A673 (cell line): ENCODE measurements at regions not wholly inside any gene's neighbourhood (a gene's known extent, or its start where the extent isn't known, plus 50 kb on each side); places are given as distances from the start of the nearest gene placed in this dataset.

Experiments used
- BruUV-seq: library from RNA; stranded (reverse); fragments of 400-500 nt; replicated peaks from 2 replicates; lab custom pipeline; 2021; lab: Mats Ljungman, UMichigan
- CTCF ChIA-PET: fragments of 300-600 bp; sonication (Branson Sonifier 250); formaldehyde crosslinking; loops from one replicate; lab custom pipeline; 2022; ENCODE audit warnings: antibody characterized with exemption; lab: Charles Lee
- POLR2A ChIA-PET: fragments of 300-600 bp; sonication (Branson Sonifier 250); formaldehyde crosslinking; loops from one replicate; lab custom pipeline; 2022; ENCODE audit warnings: antibody characterized with exemption; ENCODE audit not compliant: low non-redundant PET; lab: Charles Lee
- DNase-seq: peaks from one replicate; pipeline ENCODE4 v3.0.0-alpha.2; 2015; ENCODE audit warnings: low spot score
- H3K27ac ChIP-seq: fragments of 200-600 bp; sonication (generic); 2 replicates; pipeline ENCODE4 v1.5.1; 2016; ENCODE audit warnings: mixed run types, low read depth, mild to moderate bottlenecking, mixed read lengths, antibody characterized with exemption, low read length; ENCODE audit not compliant: poor library complexity, severe bottlenecking
- H3K27me3 ChIP-seq: fragments of 200-600 bp; sonication (generic); replicated peaks from 2 replicates; pipeline ENCODE4 v1.6.1; 2017; ENCODE audit warnings: mixed run types, low read depth, mild to moderate bottlenecking, mixed read lengths, antibody characterized with exemption, low read length; ENCODE audit not compliant: insufficient read depth, poor library complexity
- H3K36me3 ChIP-seq: fragments of 200-600 bp; sonication (generic); 2 replicates; pipeline ENCODE4 v1.6.1; 2016; ENCODE audit warnings: mixed run types, mild to moderate bottlenecking, mixed read lengths, antibody characterized with exemption, low read length; ENCODE audit not compliant: insufficient read depth, poor library complexity, severe bottlenecking
- H3K4me1 ChIP-seq: fragments of 200-600 bp; sonication (generic); 2 replicates; pipeline ENCODE4 v1.6.1; 2017; ENCODE audit warnings: mixed run types, mild to moderate bottlenecking, mixed read lengths, antibody characterized with exemption, low read length; ENCODE audit not compliant: insufficient read depth, poor library complexity, severe bottlenecking
- H3K4me3 ChIP-seq: fragments of 200-600 bp; sonication (generic); 2 replicates; pipeline ENCODE4 v1.5.1; 2016; ENCODE audit warnings: low read depth, mixed run types, mild to moderate bottlenecking, mixed read lengths, low read length; ENCODE audit not compliant: poor library complexity, severe bottlenecking
- H3K9me3 ChIP-seq: fragments of 200-600 bp; sonication (generic); 2 replicates; pipeline ENCODE4 v1.6.1; 2016; ENCODE audit warnings: mixed run types, low read depth, mild to moderate bottlenecking, mixed read lengths, antibody characterized with exemption, low read length; ENCODE audit not compliant: poor library complexity, severe bottlenecking
- CTCF ChIP-seq: fragments of 300-800, 200-600 bp; sonication (generic); conservative IDR thresholded peaks from 2 replicates; pipeline ENCODE4 v1.5.1; 2017; ENCODE audit warnings: low read depth, mild to moderate bottlenecking, antibody characterized with exemption, low read length, moderate library complexity, mixed read lengths
- EZH2 ChIP-seq: fragments of 200-600 bp; sonication (generic); IDR thresholded peaks from 2 replicates; pipeline ENCODE4 v1.6.1; 2017; ENCODE audit warnings: borderline replicate concordance, low read depth, mild to moderate bottlenecking, mixed read lengths, antibody characterized with exemption, low read length; ENCODE audit not compliant: poor library complexity, severe bottlenecking
- intact Hi-C: fragments of 100-400 bp; cut with micrococcal nuclease; formaldehyde crosslinking; loops from one replicate; pipeline ENCODE4 v1.10.0; 2022; ENCODE audit not compliant: unreplicated experiment

DNA sequence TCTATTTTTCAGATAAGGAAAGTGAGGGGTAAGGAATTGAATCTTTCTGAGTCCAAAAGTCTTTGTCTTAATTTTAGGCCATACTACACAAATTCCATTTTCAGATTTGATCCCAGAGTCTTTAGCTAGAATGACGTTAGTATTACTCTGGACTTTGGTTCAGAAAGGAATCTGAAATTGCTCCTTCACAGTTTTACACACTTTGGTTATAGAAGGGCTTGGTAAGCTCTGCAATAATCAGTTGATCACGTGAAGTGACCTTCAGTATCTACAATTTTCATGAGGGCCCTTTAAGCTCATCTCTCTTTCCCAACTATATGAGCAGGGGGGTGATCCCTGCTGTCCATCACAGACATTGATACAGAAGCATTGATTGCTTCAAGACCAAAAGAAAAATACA, 103.4 kb upstream of the ESRRG start:
- CTCF ChIA-PET, result no interaction called here
- POLR2A ChIA-PET, result no interaction called here

DNA sequence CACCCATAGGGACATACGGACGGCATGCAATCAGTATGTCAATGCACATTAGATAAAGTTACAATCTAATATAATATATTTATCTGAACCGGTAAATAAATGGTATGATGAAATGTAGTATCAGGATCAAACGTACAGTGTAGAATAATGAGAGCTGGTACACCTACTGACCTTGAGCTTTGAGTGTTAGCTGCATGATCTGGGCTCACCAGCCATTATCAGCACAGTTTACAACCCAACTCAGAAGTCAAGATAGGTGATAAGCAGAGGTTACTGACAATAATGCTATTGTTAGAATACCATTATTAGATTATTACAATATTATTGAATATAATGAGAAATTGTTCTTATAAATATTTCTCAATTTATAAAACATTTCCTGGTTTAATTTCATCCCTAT, 103.0 kb upstream of the ESRRG start:
- no TSS peak for BruUV-seq
- intact Hi-C loops, result no loop called here
- DNase-seq, result no peak
- no peaks in the 10 kb centered on the region for H3K9me3 ChIP-seq
- no peaks in the 10 kb centered on the region for H3K4me1 ChIP-seq
- no peak overlapping the region for H3K4me3 ChIP-seq
- H3K27me3 ChIP-seq, result peaks cover 5% of the 10 kb centered on the region
- CTCF ChIA-PET, result no interaction called here
- no peak overlapping the region for H3K27ac ChIP-seq
- TF ChIP-seq EZH2 (no peak), CTCF (no peak)
- POLR2A ChIA-PET, result no interaction called here
- no peaks in the 10 kb centered on the region for H3K36me3 ChIP-seq

More for the DNA sequence above, 103.4 kb upstream of the ESRRG start:
- BruUV-seq, result no TSS peak
- TF ChIP-seq EZH2 (no peak), CTCF (no peak)
- Histone ChIP-seq H3K27ac (no peak overlapping the region), H3K36me3 (no peaks in the 10 kb centered on the region), H3K4me1 (no peaks in the 10 kb centered on the region), H3K27me3 (peaks cover 5% of the 10 kb centered on the region), H3K9me3 (no peaks in the 10 kb centered on the region), H3K4me3 (no peak overlapping the region)
- no peak for DNase-seq
- intact Hi-C loops, result no loop called here

DNA sequence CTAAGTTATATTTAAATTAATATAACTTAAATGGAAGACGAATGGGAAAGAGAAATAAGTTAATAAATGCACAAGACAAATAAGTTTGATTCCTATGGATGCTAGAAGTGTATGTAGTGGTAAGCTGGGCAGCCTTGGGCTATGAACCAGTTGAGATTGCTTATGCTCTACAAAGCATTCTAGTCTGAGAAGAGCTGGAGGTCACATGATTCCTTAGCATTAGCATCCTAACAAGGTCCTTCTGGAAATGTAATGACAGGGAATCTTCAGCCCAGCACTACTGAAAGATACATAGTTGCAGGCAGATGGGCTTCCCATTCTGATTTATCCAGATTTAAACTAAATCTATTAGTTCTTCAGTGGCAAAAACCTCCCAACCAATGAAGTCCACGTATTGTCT, 102.3 kb upstream of the ESRRG start:
- intact Hi-C loops, result no loop called here
- Histone ChIP-seq H3K9me3 (no peaks in the 10 kb centered on the region), H3K4me3 (no peak overlapping the region), H3K27ac (no peak overlapping the region), H3K36me3 (no peaks in the 10 kb centered on the region), H3K27me3 (peaks cover 5% of the 10 kb centered on the region), H3K4me1 (no peaks in the 10 kb centered on the region)
- TF ChIP-seq EZH2 (no peak), CTCF (no peak)
- BruUV-seq, result no TSS peak
- no peak for DNase-seq
- CTCF ChIA-PET, result no interaction called here
- POLR2A ChIA-PET, result no interaction called here

DNA sequence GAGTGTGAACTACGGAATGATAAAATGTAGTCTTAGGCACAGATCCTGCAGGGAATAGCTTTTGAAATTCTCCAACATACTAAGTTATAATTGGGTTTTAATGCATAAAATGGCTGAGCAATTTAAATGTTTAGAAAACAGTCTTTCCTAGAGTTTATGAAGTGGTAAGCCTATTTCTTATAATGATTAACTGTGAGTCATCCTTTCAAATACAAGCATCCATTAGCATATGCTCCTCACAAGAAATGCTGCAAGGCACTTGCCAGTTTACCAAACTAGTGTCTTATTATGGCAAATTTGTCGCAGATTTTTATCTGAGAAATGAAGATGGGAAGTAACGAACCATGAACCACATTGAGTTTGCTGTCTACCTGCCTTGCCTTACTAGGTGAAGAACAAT, 101.3 kb upstream of the ESRRG start:
- Histone ChIP-seq H3K27me3 (peaks cover 13% of the 10 kb centered on the region), H3K4me1 (no peaks in the 10 kb centered on the region), H3K9me3 (no peaks in the 10 kb centered on the region), H3K27ac (no peak overlapping the region), H3K4me3 (no peak overlapping the region), H3K36me3 (no peaks in the 10 kb centered on the region)
- TF ChIP-seq EZH2 (no peak), CTCF (no peak)
- intact Hi-C loops, result no loop called here
- ChIA-PET CTCF (no interaction called here), POLR2A (no interaction called here)
- BruUV-seq, result no TSS peak
- no peak for DNase-seq
